Peyer's patch (tissue), 4 donors: ENCODE measurements at regions not wholly inside any gene's neighbourhood (a gene's known extent, or its start where the extent isn't known, plus 50 kb on each side); places are given as distances from the start of the nearest gene placed in this dataset.

Experiments
- POLR2A ChIP-seq, 2 donors: fragments of 450-650 bp; IDR thresholded peaks; one replicate each; pipeline ENCODE4 v1.5.1; 2017; ENCODE audit warnings: antibody characterized with exemption in 2 of 2, mild to moderate bottlenecking in 2 of 2, moderate library complexity in 2 of 2
- TF ChIP-seq, protein P1 (sequence below), 6 experiments: fragments of 450-650 bp in 4 of 6; fragments of 200-600 bp in 2 of 6; sonication (generic) in 1 of 6; IDR thresholded peaks; one replicate each; pipeline ENCODE4 v1.5.1; 2017 to 2019; ENCODE audit warnings: antibody characterized with exemption in 6 of 6, mild to moderate bottlenecking in 3 of 6, moderate library complexity in 1 of 6

DNA sequence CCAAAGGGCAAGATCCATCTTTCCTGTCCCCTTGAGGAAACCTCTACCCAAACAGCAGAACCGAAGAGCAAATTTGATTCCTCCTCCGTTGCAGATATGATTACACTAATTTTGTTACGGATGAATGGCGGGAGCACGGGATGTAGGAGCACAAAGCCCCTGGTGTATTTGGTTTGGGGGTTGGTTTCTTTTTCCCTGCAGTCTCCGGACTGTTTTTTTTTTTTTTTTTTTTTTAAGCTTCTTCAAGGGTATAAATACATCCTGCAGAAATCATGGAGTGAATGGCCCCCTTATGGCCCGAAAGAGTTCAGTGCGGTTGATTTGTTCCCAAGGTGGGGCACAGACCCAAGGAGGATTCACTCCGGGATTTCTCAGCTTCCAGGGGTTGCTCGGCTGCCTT is 135.3 kb upstream of the SH3BP4 start:
- TF ChIP-seq, protein P1, sequence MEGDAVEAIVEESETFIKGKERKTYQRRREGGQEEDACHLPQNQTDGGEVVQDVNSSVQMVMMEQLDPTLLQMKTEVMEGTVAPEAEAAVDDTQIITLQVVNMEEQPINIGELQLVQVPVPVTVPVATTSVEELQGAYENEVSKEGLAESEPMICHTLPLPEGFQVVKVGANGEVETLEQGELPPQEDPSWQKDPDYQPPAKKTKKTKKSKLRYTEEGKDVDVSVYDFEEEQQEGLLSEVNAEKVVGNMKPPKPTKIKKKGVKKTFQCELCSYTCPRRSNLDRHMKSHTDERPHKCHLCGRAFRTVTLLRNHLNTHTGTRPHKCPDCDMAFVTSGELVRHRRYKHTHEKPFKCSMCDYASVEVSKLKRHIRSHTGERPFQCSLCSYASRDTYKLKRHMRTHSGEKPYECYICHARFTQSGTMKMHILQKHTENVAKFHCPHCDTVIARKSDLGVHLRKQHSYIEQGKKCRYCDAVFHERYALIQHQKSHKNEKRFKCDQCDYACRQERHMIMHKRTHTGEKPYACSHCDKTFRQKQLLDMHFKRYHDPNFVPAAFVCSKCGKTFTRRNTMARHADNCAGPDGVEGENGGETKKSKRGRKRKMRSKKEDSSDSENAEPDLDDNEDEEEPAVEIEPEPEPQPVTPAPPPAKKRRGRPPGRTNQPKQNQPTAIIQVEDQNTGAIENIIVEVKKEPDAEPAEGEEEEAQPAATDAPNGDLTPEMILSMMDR (IDR thresholded peaks at IDR 0.05) = no peak
- no peak for TF ChIP-seq POLR2A (IDR thresholded peaks at IDR 0.05)
